ENCODE measurements at regions not wholly inside any gene's neighbourhood (a gene's known extent, or its start where the extent isn't known, plus 50 kb on each side); places are given as distances from the start of the nearest gene placed in this dataset.

DNA sequence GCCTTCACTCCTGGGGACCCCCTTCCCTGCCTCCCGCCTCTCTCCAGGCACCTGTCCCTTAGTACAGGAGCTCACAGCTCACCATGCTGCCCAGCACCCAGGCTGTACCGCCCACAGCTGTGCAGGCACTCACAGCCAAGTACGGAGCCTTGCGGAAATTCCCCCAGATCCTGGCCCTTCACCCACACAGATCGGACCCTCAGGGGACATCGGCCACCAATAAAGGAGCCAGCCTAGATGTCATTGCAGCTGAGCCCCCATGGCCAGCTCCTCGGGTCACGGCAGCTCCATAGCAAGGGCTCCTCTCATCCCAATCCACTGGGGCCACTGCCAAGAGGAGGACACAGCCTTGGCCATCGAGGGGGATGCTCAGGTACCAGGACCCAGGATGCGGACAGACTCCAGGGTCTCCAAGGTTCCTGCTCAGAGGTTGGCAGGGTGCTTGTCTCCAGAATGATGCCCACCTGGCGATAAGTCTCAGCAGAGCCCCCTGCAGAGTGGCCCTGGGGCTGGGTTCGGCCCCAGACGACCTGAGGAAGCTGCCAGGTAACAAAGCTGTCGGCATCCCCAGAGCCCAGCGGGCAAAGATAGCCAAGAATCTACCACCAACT lies 82.3 kb downstream of the YTHDF1 start:
- no peak for DNase-seq
- Histone ChIP-seq H4K20me1 (ENCODE audit: insufficient read depth) (no peaks in the 10 kb centered on the region), H3K27me3 (ENCODE audit: insufficient read depth) (peaks cover 22% of the 10 kb centered on the region), H3K4me2 (no peak overlapping the region), H3F3A (replicated peaks; ENCODE audit: insufficient read depth) (no peaks in the 10 kb centered on the region), H3K79me2 (ENCODE audit: insufficient read depth) (no peaks in the 10 kb centered on the region), H3K4me3 (ENCODE audit: low read depth in 2 of 2, low read length in 1 of 2) (no peak overlapping the region), H3K9me2 (no peaks in the 10 kb centered on the region), H3K4me1 (ENCODE audit: control insufficient read depth in 1 of 2, insufficient read depth in 2 of 2, low read depth in 1 of 2, low read length in 1 of 2) (no peaks in the 10 kb centered on the region), H2AFZ (ENCODE audit: low read depth) (no peak overlapping the region), H3K9ac (no peak overlapping the region), H3K9me3 (no peaks in the 10 kb centered on the region), H3K36me3 (replicated peaks in 1 of 2; ENCODE audit: control insufficient read depth in 1 of 2, insufficient read depth in 2 of 2, low read length in 1 of 2) (no peaks in the 10 kb centered on the region), H3K27ac (ENCODE audit: low read depth in 2 of 2, low read length in 1 of 2) (no peak overlapping the region)
- CTCF ChIA-PET: interaction anchor here (0.9 to 1.0 kb wide), 2 partner anchors 77 to 125 kb away, joined by 3 to 5 read pairs; no protein-coding TSS in a partner anchor
- POLR2A ChIA-PET: no interaction called here
- TF ChIP-seq, protein P1, sequence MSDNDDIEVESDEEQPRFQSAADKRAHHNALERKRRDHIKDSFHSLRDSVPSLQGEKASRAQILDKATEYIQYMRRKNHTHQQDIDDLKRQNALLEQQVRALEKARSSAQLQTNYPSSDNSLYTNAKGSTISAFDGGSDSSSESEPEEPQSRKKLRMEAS (IDR thresholded peaks at IDR 0.05; ENCODE audit: low read depth): no peak
- TF ChIP-seq SMC3 (IDR thresholded peaks at IDR 0.05; ENCODE audit: low read depth, low read length): no peak
- TF ChIP-seq JUND (IDR thresholded peaks at IDR 0.05): no peak
- TF ChIP-seq NRF1 (IDR thresholded peaks at IDR 0.05; ENCODE audit: low read depth, low read length): no peak
- TF ChIP-seq RXRA (IDR thresholded peaks at IDR 0.05; ENCODE audit: borderline replicate concordance, low read depth): no peak
- TF ChIP-seq YY1 (IDR thresholded peaks at IDR 0.05; ENCODE audit: low read depth): no peak
- TF ChIP-seq FOXM1 (IDR thresholded peaks at IDR 0.05; ENCODE audit: low read depth): no peak
- TF ChIP-seq RAD21 (IDR thresholded peaks at IDR 0.05; ENCODE audit: low read length): no peak
- no peak for TF ChIP-seq RFX5 (IDR thresholded peaks at IDR 0.05; ENCODE audit: low read length)
- no peak for TF ChIP-seq TCF12 (IDR thresholded peaks at IDR 0.05)
- no peak for TF ChIP-seq TEAD4 (IDR thresholded peaks at IDR 0.05; ENCODE audit: borderline replicate concordance, insufficient read depth)
- TF ChIP-seq CHD2 (IDR thresholded peaks at IDR 0.05; ENCODE audit: low read length, partially characterized antibody): no peak
- TF ChIP-seq MEF2A (IDR thresholded peaks at IDR 0.05; ENCODE audit: borderline replicate concordance, low read depth): no peak
- no peak for TF ChIP-seq TAF1 (IDR thresholded peaks at IDR 0.05; ENCODE audit: borderline replicate concordance, low read depth, low read length)
- TF ChIP-seq EP300 (IDR thresholded peaks at IDR 0.05; ENCODE audit: borderline replicate concordance in 1 of 2, low read depth in 1 of 2, low read length in 1 of 2): no peak
- no peak for TF ChIP-seq FOSL2 (IDR thresholded peaks at IDR 0.05; ENCODE audit: borderline replicate concordance, low read depth)
- no peak for TF ChIP-seq SIN3A (IDR thresholded peaks at IDR 0.05; ENCODE audit: borderline replicate concordance, low read depth, low read length)
- TF ChIP-seq EZH2phosphoT487 (IDR thresholded peaks at IDR 0.05; ENCODE audit: borderline replicate concordance, low read depth): no peak
- WGBS (ENCODE audit: low lambda C conversion rate): 67% methylated on average over 1 of the region's 15 CpGs

DNA sequence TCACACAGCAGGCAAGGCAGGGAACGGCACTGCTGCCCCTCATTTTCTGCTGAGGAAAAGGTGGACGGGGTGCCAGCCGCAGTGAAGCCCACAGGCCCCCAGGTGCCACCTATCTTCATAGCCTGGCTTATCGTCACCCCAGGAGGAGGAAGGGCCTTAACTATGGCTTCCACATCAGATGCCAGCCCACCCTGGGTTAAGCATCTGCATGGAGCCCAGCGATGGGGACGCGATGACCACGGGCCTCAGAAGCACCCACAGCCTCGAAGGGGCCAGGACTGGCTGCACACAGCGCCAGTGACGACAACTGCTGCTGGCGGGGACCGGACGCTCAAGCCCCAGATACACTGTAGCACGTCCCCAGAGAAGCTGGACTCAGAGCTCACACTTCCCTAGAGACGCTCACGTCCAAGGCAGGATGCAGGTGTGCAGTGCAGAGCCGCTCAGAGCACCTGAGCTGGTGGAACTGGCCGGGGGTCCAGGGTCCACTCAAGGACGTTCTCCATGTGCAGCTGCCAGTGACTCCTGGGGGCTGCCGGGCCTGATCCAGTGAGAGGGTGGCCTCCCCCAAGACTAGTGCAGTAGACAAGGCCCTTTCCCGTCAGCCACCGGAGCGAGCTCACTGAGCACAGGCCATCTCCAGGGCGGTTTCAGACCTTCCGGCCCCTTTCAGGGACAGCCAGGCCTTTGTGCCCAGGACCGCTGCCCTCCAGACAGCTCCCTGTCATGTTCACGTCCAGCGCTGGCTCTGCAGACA lies 83.0 kb downstream of the YTHDF1 start:
- ChIA-PET POLR2A (no interaction called here), CTCF (interaction anchor here (0.9 to 1.0 kb wide), 2 partner anchors 76 to 124 kb away, joined by 3 to 5 read pairs; no protein-coding TSS in a partner anchor)
- Histone ChIP-seq H3K79me2 (ENCODE audit: insufficient read depth) (no peaks in the 10 kb centered on the region), H3K27me3 (ENCODE audit: insufficient read depth) (peaks cover 20% of the 10 kb centered on the region), H3K36me3 (replicated peaks in 1 of 2; ENCODE audit: control insufficient read depth in 1 of 2, insufficient read depth in 2 of 2, low read length in 1 of 2) (no peaks in the 10 kb centered on the region), H3K4me3 (ENCODE audit: low read depth in 2 of 2, low read length in 1 of 2) (no peak overlapping the region), H3K9ac (no peak overlapping the region), H3K4me2 (no peak overlapping the region), H3F3A (replicated peaks; ENCODE audit: insufficient read depth) (no peaks in the 10 kb centered on the region), H3K9me3 (no peaks in the 10 kb centered on the region), H3K9me2 (no peaks in the 10 kb centered on the region), H2AFZ (ENCODE audit: low read depth) (no peak overlapping the region), H3K4me1 (ENCODE audit: control insufficient read depth in 1 of 2, insufficient read depth in 2 of 2, low read depth in 1 of 2, low read length in 1 of 2) (no peaks in the 10 kb centered on the region), H3K27ac (ENCODE audit: low read depth in 2 of 2, low read length in 1 of 2) (no peak overlapping the region), H4K20me1 (ENCODE audit: insufficient read depth) (no peaks in the 10 kb centered on the region)
- WGBS (ENCODE audit: low lambda C conversion rate): 55% methylated on average over 14 of the region's 29 CpGs
- no peak for DNase-seq
- TF ChIP-seq RXRA (IDR thresholded peaks at IDR 0.05; ENCODE audit: borderline replicate concordance, low read depth) (no peak), TAF1 (IDR thresholded peaks at IDR 0.05; ENCODE audit: borderline replicate concordance, low read depth, low read length) (no peak), YY1 (IDR thresholded peaks at IDR 0.05; ENCODE audit: low read depth) (no peak), EP300 (IDR thresholded peaks at IDR 0.05; ENCODE audit: borderline replicate concordance in 1 of 2, low read depth in 1 of 2, low read length in 1 of 2) (no peak), EZH2phosphoT487 (IDR thresholded peaks at IDR 0.05; ENCODE audit: borderline replicate concordance, low read depth) (no peak), GATA2 (CRISPR knock-in tag; IDR thresholded peaks at IDR 0.05) (no peak), JUND (IDR thresholded peaks at IDR 0.05) (no peak)
- TF ChIP-seq, protein P2, sequence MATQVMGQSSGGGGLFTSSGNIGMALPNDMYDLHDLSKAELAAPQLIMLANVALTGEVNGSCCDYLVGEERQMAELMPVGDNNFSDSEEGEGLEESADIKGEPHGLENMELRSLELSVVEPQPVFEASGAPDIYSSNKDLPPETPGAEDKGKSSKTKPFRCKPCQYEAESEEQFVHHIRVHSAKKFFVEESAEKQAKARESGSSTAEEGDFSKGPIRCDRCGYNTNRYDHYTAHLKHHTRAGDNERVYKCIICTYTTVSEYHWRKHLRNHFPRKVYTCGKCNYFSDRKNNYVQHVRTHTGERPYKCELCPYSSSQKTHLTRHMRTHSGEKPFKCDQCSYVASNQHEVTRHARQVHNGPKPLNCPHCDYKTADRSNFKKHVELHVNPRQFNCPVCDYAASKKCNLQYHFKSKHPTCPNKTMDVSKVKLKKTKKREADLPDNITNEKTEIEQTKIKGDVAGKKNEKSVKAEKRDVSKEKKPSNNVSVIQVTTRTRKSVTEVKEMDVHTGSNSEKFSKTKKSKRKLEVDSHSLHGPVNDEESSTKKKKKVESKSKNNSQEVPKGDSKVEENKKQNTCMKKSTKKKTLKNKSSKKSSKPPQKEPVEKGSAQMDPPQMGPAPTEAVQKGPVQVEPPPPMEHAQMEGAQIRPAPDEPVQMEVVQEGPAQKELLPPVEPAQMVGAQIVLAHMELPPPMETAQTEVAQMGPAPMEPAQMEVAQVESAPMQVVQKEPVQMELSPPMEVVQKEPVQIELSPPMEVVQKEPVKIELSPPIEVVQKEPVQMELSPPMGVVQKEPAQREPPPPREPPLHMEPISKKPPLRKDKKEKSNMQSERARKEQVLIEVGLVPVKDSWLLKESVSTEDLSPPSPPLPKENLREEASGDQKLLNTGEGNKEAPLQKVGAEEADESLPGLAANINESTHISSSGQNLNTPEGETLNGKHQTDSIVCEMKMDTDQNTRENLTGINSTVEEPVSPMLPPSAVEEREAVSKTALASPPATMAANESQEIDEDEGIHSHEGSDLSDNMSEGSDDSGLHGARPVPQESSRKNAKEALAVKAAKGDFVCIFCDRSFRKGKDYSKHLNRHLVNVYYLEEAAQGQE (IDR thresholded peaks at IDR 0.05; ENCODE audit: low read depth, low read length): no peak

Data from SK-N-SH (cell line).